ENCODE measurements at regions not wholly inside any gene's neighbourhood (a gene's known extent, or its start where the extent isn't known, plus 50 kb on each side); places are given as distances from the start of the nearest gene placed in this dataset.
"Not testable (repeated sequence)": the region's sequence is repeated elsewhere in the genome, so short reads cannot be mapped to it uniquely, and the experiment has no call there.

GRCh38 chr6:50510361-50510760, 203.0 kb upstream of the TFAP2D start:
- FAIRE-seq, result no peak

DNA sequence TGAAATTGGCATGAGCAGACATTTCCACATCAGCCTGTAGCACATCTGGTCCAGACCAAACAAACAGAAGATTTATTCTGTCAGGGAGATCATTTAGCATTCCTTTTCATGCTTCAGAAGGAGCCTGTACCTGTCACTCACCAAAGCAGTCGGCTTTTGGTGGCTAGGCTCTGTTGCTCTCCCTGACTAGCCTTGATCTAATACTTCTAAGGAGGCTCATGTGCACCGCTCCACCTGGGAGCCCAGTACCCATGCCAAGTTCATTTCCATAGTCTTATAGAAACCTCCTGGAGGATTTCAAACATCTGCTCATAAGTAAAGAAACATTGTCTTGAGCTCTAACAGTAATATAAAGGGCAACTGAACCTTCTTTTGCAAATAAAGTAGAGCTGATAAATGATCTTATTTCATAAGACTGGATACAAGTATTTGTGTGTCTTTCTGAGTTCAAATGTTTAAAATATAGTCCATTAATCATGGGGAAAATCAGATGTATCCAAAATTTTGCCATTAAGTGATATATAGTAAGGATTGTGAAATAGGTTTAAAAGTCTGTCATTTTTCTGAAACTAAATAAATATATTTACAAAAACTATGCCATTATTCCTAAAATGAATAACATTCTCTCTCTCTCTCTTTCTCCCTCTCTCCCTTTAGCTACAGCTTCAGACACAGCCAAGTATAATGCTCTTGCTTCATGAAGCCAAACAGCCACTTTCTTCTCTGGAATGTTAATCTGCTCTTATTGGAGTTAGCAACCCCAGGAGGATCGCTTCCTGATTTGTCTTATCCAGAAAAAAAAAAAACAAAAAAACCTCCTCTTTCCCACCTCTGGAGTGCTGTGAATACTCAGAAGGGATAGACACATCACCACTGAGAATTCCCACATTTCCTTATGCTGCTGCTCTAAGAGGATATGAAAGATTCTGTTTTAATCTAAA, 192.7 kb upstream of the TFAP2D start:
- FAIRE-seq, result no peak

- no peak for FAIRE-seq
Measured at GRCh38 chr6:50524341-50524740, 189.0 kb upstream of the TFAP2D start.

GRCh38 chr6:50527985-50528384, 185.3 kb upstream of the TFAP2D start:
- FAIRE-seq, result no peak

GRCh38 chr6:50539447-50539846, 173.9 kb upstream of the TFAP2D start:
- FAIRE-seq, result no peak

GRCh38 chr6:50541941-50542340, 171.4 kb upstream of the TFAP2D start:
- FAIRE-seq, result no peak

- FAIRE-seq, result no peak
Measured at GRCh38 chr6:50543666-50544065, 169.7 kb upstream of the TFAP2D start.

- FAIRE-seq, result no peak
Measured at GRCh38 chr6:50549026-50549425, 164.3 kb upstream of the TFAP2D start.

DNA sequence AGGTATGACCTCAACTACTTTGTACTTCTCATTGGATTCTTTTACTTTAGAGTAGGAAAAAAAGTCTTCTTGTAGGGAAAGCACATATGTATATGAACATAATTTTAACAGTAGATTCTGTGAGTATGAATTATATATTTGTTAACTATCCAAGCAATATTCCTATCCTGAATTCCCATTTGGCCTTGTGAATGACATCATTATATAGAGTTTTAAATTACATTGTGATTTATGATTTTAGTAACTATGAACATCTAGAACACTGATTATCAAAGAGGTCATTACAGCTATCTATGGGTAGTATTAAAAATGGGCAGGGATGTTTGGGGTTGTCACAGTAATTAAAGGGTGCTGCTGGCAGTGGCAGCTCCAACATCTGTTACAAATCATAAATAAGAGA, 163.9 kb upstream of the TFAP2D start:
- FAIRE-seq, result no peak

DNA sequence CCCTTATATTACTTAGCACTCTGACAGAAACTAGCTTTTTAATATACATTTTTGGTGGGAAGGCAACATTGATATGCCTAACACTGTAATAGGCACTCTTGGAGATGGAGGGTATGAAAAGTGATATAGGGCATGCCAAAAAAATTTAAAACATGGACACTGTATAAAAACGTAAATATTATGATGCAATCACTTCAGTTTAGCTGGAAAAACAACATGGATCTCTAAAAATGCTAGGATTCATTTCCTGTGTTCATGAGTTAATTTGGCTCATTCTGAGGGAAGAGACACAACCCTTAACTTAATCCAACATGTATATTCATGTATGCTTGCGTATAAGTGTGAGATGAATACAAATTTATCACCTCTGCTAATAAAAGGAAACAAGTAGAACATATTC, 157.3 kb upstream of the TFAP2D start:
- no peak for FAIRE-seq

- no peak for FAIRE-seq
Measured at GRCh38 chr6:50565004-50565403, 148.3 kb upstream of the TFAP2D start.

DNA sequence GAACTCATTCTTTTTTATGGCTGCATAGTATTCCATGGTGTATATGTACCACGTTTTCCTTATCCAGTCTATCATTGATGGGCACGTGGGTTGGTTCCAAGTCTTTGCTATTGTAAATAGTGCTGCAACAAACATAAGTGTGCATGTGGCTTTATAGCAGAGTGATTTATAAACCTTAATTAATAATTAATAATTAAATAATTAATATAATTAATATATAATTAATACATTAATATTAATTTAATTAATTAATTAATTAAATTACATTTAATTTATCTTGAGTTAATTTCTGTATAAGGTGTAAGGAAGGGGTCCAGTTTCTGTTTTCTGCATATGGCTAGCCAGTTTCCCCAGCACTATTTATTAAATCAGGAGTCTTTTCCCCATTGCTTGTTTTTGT, 142.1 kb upstream of the TFAP2D start:
- not testable (repeated sequence) for FAIRE-seq

GRCh38 chr6:50585441-50586330, 127.6 kb upstream of the TFAP2D start:
- no peak for FAIRE-seq

GRCh38 chr6:50586331-50586675, 127.0 kb upstream of the TFAP2D start:
- FAIRE-seq, result no peak

GRCh38 chr6:50589751-50590470, 123.4 kb upstream of the TFAP2D start:
- no peak for FAIRE-seq

DNA sequence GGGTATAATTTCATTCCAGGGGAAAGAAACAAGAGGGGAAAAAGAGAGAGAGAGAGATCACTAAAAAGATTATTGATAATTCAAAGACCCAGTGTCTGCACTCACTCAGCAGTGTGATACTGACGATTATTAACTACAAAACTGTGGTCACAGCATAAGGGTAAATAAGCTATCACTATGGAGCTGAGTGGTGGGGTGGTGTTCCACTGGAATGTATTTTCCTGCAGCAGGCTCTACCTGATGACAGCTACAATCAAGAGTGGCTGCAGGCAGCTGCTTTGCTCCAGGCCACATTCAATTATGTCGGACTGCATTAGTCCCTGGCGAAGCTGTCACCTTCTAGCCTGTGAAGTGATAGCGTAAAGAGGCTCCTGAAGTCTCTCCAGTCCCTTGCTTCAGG, 122.2 kb upstream of the TFAP2D start:
- FAIRE-seq, result no peak

DNA sequence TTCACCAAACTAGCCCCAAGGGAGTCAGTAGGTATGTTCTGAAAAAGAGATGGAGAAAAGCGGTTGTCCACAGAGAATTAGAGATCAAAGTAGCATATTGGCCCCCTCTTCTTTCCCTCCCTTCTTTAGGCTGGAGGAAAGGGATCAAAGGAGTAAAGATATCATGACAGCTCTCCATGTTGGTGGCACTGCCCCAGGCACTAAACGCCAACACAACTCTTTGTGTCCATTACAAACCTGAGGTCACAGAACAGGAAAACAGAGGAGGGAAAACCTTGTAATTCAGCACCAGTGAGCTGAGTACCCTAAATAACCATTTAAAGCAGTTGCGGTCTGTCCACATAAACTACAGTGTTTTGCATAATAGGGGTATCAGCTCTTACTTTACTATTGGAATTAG, 113.0 kb upstream of the TFAP2D start:
- FAIRE-seq, result no peak

DNA sequence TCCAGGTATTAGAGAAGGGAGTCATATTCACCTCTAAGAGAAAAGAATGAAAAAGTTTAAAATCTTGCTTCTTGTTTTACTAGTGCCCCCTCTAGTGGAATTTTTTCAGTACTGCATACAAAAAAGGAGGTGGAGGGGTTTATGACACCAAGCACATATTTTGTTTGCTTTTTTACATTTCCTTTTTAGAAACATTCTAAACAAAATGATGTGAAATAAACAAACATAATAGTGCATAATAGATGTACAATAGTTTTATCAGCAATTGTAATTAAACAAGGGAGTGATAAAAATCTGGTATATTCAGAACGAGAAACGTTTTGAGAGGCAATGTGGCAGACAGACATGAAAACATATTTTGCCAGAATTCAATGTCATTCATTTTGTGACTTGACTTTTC, 111.0 kb upstream of the TFAP2D start:
- FAIRE-seq, result peak; percentile 74

- no peak for FAIRE-seq
Measured at GRCh38 chr6:50608421-50608820, 104.9 kb upstream of the TFAP2D start.

DNA sequence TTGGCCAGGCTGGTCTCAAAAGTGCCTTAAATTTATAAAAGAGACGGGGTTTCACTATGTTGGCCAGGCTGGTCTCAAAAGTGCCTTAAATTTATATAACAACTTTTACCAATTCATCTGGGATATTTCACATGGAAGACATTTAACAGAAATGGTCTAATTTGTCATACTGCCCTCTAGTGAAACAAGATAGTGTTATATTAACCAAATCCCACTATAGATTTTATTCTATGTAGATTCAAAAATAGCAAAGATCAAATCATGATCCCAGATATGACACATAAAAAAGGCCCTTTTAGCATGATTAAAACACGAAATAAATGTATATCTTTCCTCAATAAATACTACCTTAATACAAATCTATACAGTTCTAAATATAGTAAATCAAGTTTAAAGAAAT, 102.8 kb upstream of the TFAP2D start:
- FAIRE-seq, result no peak

DNA sequence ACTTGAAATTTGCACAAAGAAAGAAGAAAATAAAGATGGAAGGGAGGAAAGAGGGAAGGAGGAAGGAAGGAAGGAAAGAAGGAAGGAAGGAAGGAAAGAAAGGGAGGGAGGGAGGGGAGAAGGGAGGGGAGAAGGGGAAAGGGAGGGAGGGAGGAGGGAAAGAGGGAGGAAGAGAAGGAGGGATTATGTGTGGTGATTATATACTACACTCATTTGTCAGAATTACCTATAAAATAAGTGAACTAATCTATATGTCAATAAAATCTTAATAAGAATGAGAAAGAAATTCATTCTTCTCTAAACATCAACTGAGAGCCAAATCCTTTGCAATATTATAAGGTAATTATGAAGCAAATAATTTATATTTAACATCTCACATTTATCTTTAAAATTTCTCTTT, 77.9 kb upstream of the TFAP2D start:
- no peak for FAIRE-seq

- FAIRE-seq, result no peak
Measured at GRCh38 chr6:50637267-50637666, 76.1 kb upstream of the TFAP2D start.

- no peak for FAIRE-seq
Measured at GRCh38 chr6:50649086-50649485, 64.2 kb upstream of the TFAP2D start.
